HG03354 (cell line): ENCODE measurements at regions not wholly inside any gene's neighbourhood (a gene's known extent, or its start where the extent isn't known, plus 50 kb on each side); places are given as distances from the start of the nearest gene placed in this dataset.
"Not testable (repeated sequence)": the region's sequence is repeated elsewhere in the genome, so short reads cannot be mapped to it uniquely, and the experiment has no call there.

Experiments used
- ATAC-seq: cut with Tn5 transposase; IDR thresholded peaks from one replicate; pipeline ENCODE4 v1.9.1; 2021; ENCODE audit warnings: mild to moderate bottlenecking; ENCODE audit not compliant: unreplicated experiment, poor library complexity, severe bottlenecking

DNA sequence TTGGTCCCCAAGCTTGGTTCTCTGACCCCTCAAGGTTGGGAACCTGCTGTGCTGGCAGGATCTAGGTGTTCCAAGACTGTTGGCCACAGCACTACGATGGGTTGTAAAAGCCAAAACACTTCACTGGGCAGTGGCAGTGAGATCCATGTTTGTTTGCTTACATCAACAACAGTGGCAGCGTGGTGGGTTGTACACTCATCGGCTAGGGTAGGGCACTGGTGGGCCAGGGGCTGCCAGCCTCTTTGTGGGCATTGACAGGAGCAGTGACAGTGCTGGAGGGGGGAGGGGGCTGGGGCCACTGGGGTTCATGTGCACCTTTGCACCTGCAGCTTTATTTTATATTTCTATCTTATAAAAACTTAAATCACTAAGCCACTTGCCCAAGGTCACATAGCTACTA is 126.7 kb upstream of the ZWINT start:
- ATAC-seq = no peak

DNA sequence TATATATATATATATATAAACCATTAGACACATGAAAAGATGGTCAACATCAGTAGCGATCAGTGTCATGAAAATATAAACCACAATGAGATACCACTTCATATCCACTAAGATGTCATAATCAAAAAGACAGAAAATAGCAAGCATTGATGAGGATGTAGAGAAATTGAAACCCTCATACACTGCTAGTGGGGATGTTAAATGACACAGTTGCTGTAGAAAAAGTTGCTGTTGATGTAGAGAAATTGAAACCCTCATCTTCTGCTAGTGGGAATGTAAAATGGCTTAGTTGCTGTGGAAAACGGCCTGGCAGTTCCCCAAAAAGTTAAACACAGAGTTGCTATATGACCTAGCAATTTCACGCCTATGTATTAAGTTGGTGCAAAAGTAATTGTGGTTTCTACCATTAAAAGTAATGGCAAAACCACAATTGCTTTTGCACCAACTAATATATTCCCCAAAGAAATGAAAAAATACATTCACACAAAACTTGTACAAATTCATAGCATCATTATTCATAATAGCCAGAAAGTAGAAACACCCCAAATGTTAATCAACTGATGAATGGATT is 120.5 kb upstream of the ZWINT start:
- no peak for ATAC-seq

DNA sequence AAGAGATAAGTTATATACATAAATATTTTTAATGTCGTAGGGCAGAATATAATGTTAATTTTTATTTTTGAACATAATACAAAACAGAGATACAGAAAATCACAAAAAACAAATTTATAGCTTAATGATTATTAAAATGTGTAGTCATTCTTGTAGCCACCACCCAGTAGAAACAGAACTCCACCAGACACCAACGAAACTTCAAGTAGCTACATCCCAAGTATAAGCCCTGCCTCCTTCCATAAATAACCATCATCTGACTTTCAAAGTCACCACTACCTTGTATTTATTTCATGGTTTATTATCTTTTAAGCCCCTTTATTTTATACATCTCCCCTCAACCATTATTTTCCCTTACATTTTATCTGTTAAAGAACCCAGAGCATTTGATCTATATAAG is 111.9 kb upstream of the ZWINT start:
- ATAC-seq = peak; percentile 55

DNA sequence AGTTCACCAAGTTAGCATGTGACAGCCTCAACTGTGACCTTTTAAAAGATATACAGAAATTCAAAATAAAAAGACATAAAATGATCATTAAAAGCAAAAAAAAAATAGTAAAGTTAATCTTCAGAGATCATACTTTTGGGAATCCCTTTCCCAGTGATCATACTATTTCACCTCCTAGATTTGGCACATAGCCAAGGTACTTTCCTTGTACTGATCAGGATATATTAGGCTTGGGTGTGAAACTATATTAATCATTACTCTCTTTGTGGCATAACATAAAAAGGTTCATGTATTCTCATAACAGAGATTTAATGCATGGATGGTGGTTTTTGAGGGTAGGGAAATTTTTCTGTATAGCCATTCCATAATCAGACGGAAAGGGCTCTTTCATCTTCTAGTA is 109.6 kb upstream of the ZWINT start:
- ATAC-seq = no peak

DNA sequence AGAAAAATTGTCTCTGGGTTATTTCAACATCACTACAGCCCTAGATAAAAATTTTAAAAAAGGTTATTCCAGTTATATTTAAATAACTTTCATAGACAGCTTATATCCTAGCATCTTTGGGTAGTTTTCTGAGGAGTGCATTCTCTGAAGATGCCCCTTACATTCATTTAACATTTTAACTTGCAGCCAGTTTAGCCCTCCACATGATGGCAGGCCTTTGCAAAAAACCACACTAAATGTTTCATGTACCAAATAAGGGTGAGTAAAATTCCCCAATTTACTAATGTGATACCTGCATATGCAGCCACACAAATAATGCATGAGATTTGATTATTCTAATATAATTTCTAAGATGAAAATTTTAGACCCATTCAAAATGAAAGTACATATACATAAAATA is 108.4 kb upstream of the ZWINT start:
- no peak for ATAC-seq

DNA sequence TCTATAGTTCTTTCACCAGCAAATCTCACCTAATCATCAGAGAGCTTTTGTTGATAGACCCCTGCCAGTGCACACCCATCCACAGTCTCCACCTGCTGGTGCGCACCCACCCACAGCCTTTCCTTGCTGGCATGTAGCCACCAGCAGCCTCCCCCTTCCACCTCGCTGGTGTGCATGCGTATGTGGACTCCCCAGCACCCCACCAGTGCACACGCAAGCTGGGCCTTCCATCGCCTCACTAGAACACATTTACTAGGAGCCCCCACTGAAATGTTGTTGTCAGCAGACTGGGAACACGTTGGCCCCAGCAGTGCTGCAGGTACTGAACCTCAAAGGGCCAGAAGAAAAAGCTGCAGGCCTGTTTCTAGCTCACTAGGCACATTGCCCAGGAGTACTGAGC is 104.9 kb upstream of the ZWINT start:
- no peak for ATAC-seq

DNA sequence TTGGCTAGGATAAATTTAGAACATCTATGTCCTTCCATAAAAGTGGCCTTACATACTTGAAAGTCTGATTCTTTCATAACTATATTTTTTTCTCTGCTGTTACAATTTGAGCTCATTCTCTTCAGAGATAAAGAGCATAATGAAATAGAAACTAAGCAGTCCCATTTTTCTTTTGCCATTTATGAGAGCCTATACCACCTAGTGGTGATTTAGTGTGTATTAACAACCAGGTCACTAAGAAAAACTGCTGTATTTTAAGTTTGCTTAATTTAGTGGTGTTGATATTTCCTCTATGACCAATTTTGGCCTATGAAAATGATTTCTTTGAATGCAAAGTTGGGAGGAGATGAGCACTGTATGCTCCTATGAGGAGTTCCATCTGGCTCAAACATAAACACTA is 88.7 kb upstream of the ZWINT start:
- ATAC-seq = peak; percentile 72

DNA sequence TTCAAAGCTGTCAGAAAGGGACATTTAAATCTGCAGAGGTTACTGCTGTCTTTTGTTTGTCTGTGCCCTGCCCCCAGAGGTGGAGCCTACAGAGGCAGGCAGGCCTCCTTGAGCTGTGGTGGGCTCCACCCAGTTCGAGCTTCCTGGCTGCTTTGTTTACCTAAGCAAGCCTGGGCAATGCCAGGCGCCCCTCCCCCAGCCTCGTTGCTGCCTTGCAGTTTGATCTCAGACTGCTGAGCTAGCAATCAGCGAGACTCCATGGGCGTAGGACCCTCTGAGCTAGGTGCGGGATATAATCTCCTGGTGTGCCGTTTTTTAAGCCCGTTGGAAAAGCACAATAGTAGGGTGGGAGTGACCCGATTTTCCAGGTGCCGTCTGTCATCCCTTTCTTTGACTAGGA is 86.6 kb upstream of the ZWINT start:
- not testable (repeated sequence) for ATAC-seq

DNA sequence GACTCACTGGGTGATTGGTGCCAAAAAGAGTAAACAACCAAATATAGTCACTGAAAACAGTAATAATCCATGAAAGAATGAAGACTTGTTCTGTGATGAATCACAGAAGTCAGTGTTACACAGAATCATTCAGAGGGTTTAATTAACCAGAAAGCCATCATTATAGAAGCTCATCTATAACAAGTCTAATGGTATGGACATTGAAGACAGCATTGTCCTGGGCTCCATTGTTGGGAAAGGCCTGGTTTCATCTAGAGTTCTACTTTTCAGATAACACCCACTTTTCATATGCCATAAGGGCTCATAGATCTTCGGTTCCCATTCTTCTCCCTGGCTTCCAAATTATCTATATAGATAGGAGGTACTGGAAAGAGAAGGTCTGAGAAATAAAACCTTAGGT is 80.3 kb upstream of the ZWINT start:
- not testable (repeated sequence) for ATAC-seq
